Left lung (tissue), 4 donors: ENCODE measurements at regions not wholly inside any gene's neighbourhood (a gene's known extent, or its start where the extent isn't known, plus 50 kb on each side); places are given as distances from the start of the nearest gene placed in this dataset.
"Not testable (repeated sequence)": the region's sequence is repeated elsewhere in the genome, so short reads cannot be mapped to it uniquely, and the experiment has no call there.

Source experiments
- ATAC-seq: fragments of 200-7000 bp; cut with Tn5 transposase; one replicate; pipeline ENCODE4 v1.9.1; 2020; ENCODE audit warnings: moderate library complexity
- DNase-seq, 4 donors: peaks; one replicate each; pipeline ENCODE4 v3.0.0-alpha.2; 2013 to 2020
- H3K27ac ChIP-seq, 2 donors: fragments of 200-600 bp; sonication (generic) in 1 of 2; one replicate each; pipeline versions ENCODE4 v1.5.0 to v1.8.0; 2020 to 2021
- H3K27me3 ChIP-seq, 2 donors: fragments of 200-600 bp; sonication (generic) in 1 of 2; one replicate each; pipeline versions ENCODE4 v1.5.0 to v1.8.0; 2020 to 2021
- H3K36me3 ChIP-seq, 2 donors: fragments of 200-600 bp; sonication (generic) in 1 of 2; one replicate each; pipeline versions ENCODE4 v1.5.0 to v1.8.0; 2020 to 2021
- H3K4me1 ChIP-seq, 2 donors: fragments of 200-600 bp; one replicate each; pipeline ENCODE4 v1.8.0; 2021
- H3K4me3 ChIP-seq, 2 donors: fragments of 200-600 bp; sonication (generic) in 1 of 2; one replicate each; pipeline versions ENCODE4 v1.5.0 to v1.8.0; 2020 to 2021; ENCODE audit warnings: mild to moderate bottlenecking in 1 of 2
- H3K9me3 ChIP-seq, 2 donors: fragments of 200-600 bp; sonication (generic) in 1 of 2; one replicate each; pipeline versions ENCODE4 v1.5.0 to v1.8.0; 2020 to 2021
- intact Hi-C, 2 donors: fragments of 100-400 bp; cut with DNase I; formaldehyde crosslinking; loops; one replicate each; pipeline versions ENCODE4 v1.11.2 to v1.14.2; 2022
- donor health status: DM: no; HTN: yes; CAD: no.
- donor health status: DM: no; HTN: no; CAD: no.

DNA sequence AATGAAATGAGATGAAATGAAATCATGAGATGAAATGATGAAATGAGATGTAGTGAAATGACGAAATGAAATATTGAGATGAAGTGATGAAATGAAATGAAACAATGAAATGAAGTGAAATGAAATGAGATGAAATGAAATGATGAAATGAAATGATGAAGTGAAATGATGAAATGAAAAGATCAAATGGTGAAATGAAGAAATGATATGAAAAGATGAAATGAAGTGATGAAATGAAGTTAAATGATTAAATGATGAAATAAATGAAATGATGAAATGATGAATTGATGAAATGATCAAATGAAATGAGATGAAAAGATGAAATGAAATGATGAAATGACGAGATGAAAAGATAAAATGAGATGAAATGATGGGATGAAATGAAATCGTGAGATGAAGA lies 132.3 kb upstream of the TP53TG3D start:
- H3K27ac ChIP-seq, H3K4me3 ChIP-seq, DNase-seq, intact Hi-C loops, H3K36me3 ChIP-seq, H3K4me1 ChIP-seq, H3K9me3 ChIP-seq, ATAC-seq: not testable (repeated sequence)
- peaks cover 4 to 14% of the 10 kb centered on the region in 2 donors for H3K27me3 ChIP-seq

DNA sequence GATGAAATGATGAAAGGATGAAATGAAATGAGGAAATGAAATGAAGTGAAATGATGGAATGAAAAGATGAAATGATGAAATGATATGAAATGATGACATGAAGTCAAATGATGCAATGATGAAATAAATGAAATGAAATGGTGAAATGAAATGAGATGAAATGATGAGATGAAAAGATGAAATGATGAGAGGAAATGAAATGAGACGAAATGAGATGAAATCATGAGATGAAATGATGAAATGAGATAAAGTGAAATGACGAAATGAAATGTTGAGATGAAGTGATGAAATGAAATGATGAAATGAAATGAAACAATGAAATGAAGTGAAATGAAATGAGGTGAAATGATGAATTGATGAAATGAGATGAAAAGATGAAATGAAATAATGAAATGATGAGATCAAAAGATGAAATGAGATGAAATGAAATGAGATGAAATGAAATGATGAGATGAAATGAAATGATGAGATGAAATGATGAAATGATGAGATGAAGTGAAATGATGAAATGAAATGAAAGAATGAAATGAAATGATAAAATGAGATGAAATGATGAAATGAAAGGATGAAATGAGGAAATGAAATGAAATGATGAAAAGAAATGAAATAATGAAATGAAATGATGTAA lies 131.7 kb upstream of the TP53TG3D start:
- ATAC-seq, H3K4me3 ChIP-seq, DNase-seq: not testable (repeated sequence)

DNA sequence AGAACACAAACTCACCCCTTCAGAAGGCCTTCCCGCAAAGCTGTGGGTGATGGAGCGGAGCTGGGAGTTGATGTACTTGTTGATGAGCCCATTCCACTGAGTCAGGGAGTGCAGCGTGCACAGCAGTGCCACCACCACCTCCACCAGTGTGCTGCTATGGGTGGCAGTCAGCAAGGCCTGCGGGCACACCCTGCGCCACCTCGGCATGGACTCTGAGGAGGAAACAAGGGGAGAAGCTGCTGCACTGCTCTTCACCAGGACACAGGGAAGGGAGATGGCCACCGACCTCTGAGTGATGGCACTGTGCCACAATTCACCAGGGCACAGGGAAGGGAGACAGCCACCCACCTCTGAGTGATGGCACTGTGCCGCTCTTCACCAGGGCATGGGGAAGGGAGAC lies 100.7 kb upstream of the TP53TG3D start:
- H3K27ac ChIP-seq, H3K4me3 ChIP-seq, ATAC-seq, H3K36me3 ChIP-seq, H3K27me3 ChIP-seq, H3K4me1 ChIP-seq, H3K9me3 ChIP-seq, intact Hi-C loops: not testable (repeated sequence)
- DNase-seq = peak in 1 of 4 donors; percentile 34

More for the DNA sequence above, 131.7 kb upstream of the TP53TG3D start:
- H3K27me3 ChIP-seq, H3K27ac ChIP-seq, H3K4me1 ChIP-seq, H3K36me3 ChIP-seq, H3K9me3 ChIP-seq, intact Hi-C loops: not testable (repeated sequence)

DNA sequence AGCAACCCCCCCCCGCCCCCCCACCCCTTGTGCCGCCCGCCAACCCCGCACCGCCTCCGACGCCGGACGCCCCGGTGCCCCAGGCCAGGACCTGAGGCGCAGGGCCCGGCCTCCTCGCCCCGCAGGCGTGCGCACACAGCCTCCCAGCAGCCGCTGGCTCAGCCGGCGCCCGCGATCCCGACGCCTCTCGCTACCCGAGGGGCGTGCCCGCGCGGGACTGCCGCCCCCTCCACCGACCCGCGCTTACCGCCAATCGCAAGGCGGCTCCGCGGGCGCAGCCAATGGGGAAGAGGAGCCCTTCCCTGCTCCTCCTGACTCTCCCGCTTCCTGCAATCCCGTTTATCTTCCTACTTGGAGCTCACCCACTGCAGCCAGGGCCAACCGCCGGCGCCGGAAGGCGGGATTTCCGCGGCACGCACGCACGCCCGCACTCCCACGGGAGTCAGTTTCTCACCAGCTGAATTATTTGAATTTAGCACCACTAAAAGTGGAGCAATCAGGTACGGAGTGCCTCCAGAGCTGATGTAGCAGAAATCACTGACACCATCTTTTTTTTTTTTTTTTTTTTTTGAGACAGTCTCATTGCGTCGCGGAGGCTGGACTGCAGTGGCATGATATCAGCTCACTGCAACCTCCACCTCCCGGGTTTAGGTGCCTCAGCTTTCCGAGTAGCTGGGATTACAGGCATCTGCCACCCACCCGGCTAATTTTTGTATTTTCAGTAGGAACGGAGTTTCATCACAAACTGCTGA lies 65.0 kb upstream of the TP53TG3D start:
- H3K27ac ChIP-seq, H3K27me3 ChIP-seq, intact Hi-C loops, H3K4me3 ChIP-seq, DNase-seq, H3K4me1 ChIP-seq, H3K9me3 ChIP-seq, H3K36me3 ChIP-seq: not testable (repeated sequence)
- ATAC-seq = peak; percentile 99

DNA sequence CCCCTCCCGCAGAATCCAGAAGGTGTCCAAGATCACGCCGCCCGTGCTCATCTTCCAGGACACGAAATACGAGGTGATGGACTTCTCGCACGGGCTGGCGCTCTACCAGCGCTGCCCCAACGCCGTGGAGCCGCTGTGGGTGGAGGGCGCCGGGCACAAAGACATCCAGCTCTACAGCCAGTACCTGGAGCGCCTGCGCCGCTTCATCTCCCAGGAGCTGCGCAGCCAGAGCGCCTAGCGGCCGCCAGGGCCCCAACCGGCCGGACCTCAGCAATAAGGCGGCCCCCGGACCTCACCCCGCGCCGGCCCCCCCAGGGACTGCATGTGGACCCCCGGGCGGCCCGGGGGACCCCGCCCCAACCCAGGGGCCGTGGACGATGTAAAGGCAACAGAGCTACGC lies 50.5 kb upstream of the TP53TG3D start:
- H3K4me1 ChIP-seq, ATAC-seq, H3K4me3 ChIP-seq, H3K27ac ChIP-seq, intact Hi-C loops, H3K27me3 ChIP-seq, H3K9me3 ChIP-seq, H3K36me3 ChIP-seq: not testable (repeated sequence)
- peak in 1 of 4 donors; percentile 14 for DNase-seq
